ENCODE measurements at regions not wholly inside any gene's neighbourhood (a gene's known extent, or its start where the extent isn't known, plus 50 kb on each side); places are given as distances from the start of the nearest gene placed in this dataset.

- TF ChIP-seq POLR2A (IDR thresholded peaks at IDR 0.05) (no peak), CTCF (IDR thresholded peaks at IDR 0.05) (no peak), POLR2AphosphoS5 (IDR thresholded peaks at IDR 0.05) (peak in 1 of 3 donors; percentile 14)
These were observed 330.3 kb downstream of the SEC14L1 start for GRCh38 chr17:77470800-77471733.

All from breast epithelium (tissue), 3 donors.